GDM1 (cell line): ENCODE measurements at regions not wholly inside any gene's neighbourhood (a gene's known extent, or its start where the extent isn't known, plus 50 kb on each side); places are given as distances from the start of the nearest gene placed in this dataset.
"Not testable (repeated sequence)": the region's sequence is repeated elsewhere in the genome, so short reads cannot be mapped to it uniquely, and the experiment has no call there.

Source experiments
- DNase-seq: peaks from one replicate; lab custom pipeline; 2025; lab: John Stamatoyannopoulos, UW

GRCh38 chr16:52235186-52235585, 311.8 kb downstream of the TOX3 start:
- DNase-seq = no peak

DNA sequence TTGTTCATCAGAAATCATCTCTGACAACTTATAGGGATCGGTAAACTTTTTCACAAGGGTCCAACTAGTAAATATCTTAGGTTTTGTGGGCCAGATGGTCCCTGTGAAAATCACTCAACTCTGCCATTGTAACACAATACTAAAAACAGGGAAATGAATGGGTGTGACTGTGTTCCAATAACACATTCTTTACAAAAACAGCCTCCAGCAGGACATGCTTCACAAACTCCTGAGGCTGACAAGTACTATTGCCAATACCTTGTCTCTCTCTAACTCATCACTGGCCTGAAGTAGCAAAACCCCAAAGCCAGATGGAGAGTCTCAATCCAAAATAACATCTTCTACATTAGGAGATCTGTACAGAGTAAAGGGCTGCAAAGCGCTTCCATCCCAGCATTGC, 312.3 kb downstream of the TOX3 start:
- no peak for DNase-seq

GRCh38 chr16:52229471-52229870, 317.5 kb downstream of the TOX3 start:
- no peak for DNase-seq

DNA sequence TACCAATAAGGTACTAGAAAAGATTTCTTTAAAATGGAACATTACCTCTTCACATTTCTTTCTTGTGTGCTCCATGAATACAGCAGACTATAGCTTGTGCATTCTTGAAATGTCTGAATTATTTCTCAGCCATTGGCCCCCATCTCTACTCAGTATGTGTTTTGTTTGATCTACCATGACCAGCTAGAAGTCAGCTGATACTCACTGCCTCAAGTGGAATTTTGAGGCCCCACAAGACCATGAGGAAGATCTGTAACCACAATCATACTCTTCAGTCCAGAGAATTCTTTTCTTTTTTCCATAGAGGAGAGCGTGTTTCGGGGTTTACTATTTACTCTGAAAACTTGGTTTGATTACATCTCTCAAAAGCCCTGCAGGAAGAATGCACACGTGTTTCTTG, 319.1 kb downstream of the TOX3 start:
- DNase-seq = no peak

DNA sequence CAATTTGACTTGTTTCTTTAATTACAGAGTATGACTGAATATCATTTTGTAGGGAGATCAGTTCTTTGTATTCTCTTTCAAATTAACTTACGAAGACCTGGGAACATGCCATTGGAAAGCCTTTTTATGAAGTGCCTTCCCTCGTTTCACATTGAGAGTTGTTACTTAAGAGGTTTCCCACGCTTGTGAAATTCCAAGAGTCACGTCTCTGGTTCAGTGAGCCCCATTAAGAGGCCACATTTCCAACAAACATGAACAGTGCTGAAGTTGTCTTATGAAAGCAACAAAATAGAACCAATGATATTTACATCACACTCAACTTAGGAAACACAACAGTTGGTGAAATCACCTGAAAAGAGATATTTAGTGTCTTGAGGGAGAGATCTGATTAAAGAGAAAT, 334.1 kb downstream of the TOX3 start:
- no peak for DNase-seq

GRCh38 chr16:52209227-52209626, 337.7 kb downstream of the TOX3 start:
- no peak for DNase-seq

DNA sequence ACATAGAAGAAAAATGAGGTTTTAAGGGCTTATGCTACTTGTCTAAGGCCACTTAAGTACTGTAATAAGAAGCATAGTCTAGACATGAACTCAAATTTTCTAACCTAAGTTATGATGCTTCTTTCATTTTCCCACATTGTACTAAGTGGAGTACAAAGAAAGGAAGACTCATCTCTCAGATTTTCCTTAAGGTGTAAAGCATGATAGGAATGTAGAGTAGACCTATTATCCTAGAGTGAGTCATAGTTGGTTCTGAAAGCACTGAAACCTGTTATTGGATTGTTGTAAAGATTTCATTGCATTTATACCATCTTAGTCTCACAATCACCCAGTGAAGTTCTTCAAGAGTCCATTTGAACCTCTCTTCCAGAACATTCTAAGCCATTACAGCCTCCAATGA, 343.8 kb downstream of the TOX3 start:
- DNase-seq = no peak

DNA sequence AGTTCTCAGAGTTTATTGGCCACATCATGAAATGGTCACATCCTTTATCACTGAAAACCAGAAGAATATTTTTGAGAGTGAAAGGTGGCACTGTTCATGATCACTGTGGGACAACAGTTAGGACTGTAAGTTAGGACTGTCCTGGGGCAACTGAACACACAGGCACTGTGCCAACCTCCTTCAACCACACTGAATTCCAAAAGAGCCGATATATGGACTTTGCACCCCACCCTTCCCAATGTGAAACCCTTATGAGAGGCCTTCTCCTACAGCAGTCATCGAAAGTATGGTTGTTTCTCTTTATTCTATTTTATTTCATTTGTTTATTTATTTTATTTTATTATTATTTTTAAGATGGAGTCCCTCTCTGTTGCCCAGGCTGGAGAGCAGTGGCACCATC, 353.5 kb downstream of the TOX3 start:
- no peak for DNase-seq

DNA sequence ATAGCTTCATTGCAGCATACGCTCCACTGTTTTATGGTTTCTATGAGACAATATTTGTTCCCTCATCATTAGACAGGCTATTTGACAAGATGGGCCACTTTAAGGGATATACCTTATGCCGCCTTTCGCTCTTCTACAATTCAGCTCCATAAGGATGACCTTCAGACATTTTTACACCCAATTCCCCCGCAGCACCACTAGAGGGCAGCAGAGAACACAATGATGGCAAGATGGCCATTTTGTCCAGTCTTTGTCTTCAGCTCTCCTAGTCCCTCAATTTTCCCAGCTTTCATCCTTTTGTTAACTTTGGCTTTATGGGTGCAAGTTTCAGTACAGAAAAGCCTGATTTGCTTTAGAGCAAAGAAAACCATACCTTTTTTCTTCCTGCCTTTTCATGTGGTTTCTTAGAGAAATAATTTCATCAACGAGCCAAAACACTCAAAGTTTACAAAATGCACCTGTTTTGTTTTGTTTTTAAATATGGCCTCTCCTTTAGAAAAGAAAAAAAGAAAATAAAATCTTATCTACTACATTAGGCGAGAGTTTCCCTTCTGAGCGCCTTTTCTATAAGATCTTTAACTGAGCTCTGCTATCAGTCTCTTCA, 355.3 kb downstream of the TOX3 start:
- DNase-seq = no peak

DNA sequence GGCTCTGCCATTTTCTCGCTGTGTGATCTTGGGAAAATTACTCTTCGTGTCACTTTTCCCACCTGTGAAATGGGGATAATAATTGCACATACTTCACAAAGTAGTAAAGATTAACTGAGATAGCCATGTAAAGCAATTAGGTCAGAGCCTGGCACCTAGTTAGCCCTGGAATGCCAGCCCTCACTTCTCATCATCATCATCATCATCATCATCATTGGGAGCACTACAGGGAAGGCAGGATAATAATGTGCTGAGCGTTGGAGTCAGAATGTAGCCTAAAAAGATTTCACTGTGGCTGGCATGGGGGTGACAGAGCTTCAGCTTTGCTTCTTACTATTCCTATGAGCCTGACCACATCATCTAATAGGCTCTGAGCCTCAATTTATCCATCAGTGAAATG, 362.6 kb downstream of the TOX3 start:
- no peak for DNase-seq

DNA sequence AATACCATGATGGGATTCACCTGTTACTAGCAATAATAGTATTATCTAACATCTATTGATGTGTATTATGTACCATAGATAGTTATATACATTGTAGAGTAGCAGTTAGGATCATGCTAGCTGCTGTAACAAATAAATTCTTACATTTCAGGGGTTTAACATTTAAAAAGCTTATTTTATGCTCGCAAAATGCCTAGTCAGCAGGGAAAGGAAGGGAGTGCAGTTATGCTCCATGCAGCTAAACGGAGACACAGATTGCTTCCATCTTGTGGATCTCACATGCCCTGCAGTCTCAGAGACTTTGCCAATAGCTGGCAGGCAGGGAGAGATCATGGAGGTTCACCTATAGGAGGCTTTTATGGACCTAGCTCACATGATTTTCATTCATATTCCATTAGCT, 364.1 kb downstream of the TOX3 start:
- no peak for DNase-seq

DNA sequence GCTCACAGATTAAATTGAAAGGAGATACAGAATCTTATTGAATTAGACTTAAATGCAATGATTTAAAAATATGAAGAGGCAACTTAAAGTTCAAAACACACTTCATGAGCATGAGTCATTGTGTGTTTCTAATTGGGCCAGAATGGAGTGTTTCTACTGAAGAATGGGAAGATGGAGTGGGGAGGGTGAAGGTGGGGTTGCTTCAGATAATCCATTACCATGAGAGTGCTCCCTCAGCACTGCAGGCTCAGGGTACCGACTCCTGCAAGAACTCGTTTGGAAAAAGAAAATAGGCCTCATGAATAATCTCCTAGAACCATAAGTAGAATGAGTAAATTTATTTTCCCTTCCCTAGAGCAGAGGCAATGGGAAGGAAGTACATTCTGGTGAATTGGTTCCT, 372.8 kb downstream of the TOX3 start:
- DNase-seq = no peak

- no peak for DNase-seq
These were observed 375.5 kb downstream of the TOX3 start for GRCh38 chr16:52171481-52171880.

DNA sequence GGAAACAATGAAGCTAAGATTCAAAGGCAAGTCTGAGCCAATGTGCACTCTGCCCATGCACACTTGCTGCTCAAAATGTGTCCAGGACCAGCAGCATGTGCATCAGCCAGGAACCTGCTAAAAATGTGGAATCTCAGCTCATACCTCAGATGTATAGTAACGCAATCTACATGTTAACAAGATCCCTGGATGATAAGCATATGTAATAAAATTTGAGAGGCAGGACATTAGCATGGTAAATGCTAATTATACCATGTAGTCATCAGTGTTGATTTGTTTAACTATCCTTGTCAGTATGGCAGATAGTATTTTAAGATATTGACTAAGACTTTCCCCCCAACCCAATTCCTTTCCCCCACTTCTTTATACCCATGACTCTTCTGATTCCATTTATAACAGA, 379.6 kb downstream of the TOX3 start:
- no peak for DNase-seq

- no peak for DNase-seq
These were observed 381.0 kb downstream of the TOX3 start for GRCh38 chr16:52165961-52166360.

DNA sequence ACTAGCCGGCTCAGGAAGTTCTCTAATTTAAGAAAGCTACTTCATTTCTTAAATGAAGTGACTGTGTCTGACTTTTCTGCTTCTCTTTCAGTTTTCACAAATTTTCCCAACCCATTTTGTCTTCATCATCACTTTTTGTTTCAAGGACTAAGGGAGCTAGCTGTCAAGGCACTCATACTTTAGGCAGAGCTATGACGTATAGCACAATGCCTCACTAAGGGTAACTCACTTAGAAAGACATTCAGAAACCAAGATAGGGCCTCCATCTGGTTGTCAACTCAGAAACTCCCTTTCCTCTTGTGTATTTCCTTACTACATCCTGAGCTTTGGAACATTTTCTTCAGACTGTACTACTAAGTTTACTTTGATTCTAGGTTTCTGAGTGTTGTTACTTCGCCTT, 397.9 kb downstream of the TOX3 start:
- DNase-seq = no peak

DNA sequence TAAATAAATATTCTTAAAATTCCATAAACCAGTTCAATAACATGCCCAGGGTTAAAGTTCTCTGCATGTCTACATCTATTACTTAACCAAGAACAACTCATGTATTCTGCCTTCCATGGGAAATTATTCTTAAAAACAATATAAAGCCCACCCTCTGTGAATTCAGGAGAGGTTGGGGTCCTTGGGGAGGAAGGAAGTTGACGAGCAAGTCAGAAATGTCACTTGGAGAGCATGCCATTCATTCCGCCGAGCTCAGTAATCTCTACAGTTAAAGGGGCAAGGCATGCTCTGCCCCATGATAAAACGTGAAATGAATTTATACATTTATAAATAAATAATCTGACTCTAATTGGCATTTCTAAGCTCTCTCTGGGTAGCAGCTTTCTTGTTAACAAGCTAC, 405.1 kb downstream of the TOX3 start:
- DNase-seq = no peak

DNA sequence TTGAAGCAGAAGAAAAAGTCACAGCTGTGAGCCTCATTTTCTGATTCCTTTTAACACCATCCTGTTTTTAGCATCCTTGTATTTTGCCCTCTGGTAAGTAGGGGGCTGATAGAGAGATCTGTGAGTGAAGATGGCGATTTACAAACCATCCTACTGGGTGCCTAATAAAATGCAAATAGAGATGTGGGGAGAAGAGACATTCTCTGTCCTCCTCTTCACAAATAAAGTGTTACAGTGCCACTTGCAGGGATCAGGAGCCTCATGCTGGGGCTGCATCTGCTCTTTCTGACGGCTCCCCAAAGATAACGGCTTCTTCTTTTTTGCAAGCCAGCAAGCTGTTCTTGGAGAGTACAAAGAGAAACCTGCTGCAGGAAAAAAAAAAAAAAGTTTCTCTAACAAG, 418.6 kb downstream of the TOX3 start:
- DNase-seq = no peak

DNA sequence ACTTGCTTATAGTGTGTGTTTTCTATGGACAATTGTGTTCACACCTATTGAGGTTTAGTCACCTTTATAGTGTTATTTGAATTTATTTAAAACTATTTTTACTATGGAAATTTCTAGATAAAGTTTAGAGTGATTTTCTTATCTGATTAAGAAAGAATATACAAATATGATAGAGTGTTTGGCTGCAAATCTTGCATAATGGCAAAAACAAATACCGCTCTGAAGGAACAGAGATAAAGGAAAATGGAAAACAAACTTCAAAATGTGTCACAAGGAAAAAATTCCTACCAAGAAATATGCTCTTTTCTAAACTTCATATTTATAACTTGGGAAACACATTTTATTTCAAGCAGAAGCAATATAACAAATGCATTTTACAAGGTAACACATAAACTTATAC, 423.1 kb downstream of the TOX3 start:
- no peak for DNase-seq

- no peak for DNase-seq
These were observed 423.7 kb downstream of the TOX3 start for GRCh38 chr16:52123061-52123839.

DNA sequence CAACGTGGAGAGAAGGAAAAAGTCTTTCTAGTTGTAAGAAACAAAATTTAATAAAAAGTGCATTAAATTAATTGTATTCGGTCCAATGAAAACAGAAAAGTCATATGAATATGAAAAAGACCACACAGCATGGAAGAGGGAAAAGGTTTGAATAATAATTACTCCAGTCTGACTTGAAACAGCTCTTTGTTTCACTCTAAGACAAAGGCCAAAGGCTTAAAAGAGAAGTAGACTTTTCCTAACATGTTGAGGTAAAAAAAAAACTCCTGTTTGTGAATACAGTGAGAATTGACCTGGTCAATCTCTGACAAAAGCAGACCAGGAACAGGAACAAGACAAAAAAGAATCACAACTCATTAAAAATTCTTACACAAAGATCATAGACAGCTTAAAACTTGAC, 429.8 kb downstream of the TOX3 start:
- no peak for DNase-seq

- no peak for DNase-seq
These were observed 432.6 kb downstream of the TOX3 start for GRCh38 chr16:52114379-52114778.

- DNase-seq = no peak
These were observed 433.3 kb downstream of the TOX3 start for GRCh38 chr16:52113533-52114183.

- not testable (repeated sequence) for DNase-seq
These were observed 441.9 kb downstream of the TOX3 start for GRCh38 chr16:52104993-52105392.
